ENCODE measurements at regions not wholly inside any gene's neighbourhood (a gene's known extent, or its start where the extent isn't known, plus 50 kb on each side); places are given as distances from the start of the nearest gene placed in this dataset.

- H3K4me3 ChIP-seq (ENCODE audit: low read depth, low read length): no peak overlapping the region
- CTCF ChIA-PET: no interaction called here
- POLR2A ChIA-PET: no interaction called here
Observed at GRCh38 chr10:131726967-131727366, 173.8 kb upstream of the PPP2R2D start.

GRCh38 chr10:131727560-131727959 lies 173.2 kb upstream of the PPP2R2D start:
- ChIA-PET POLR2A (no interaction called here), CTCF (no interaction called here)
- Histone ChIP-seq H3K27me3 (ENCODE audit: control insufficient read depth, insufficient read depth, low read length) (no peaks in the 10 kb centered on the region), H3K4me3 (ENCODE audit: low read depth, low read length) (no peak overlapping the region), H3K36me3 (ENCODE audit: control insufficient read depth, insufficient read depth, low read length) (no peaks in the 10 kb centered on the region)
- TF ChIP-seq CTCF (IDR thresholded peaks at IDR 0.05; ENCODE audit: insufficient read depth, low read depth, low read length): no peak
- no peak for DNase-seq (ENCODE audit: low read depth)

More at GRCh38 chr10:131726967-131727366, 173.8 kb upstream of the PPP2R2D start:
- no peak for TF ChIP-seq CTCF (IDR thresholded peaks at IDR 0.05; ENCODE audit: insufficient read depth, low read depth, low read length)
- Histone ChIP-seq H3K27me3 (ENCODE audit: control insufficient read depth, insufficient read depth, low read length) (no peaks in the 10 kb centered on the region), H3K36me3 (ENCODE audit: control insufficient read depth, insufficient read depth, low read length) (no peaks in the 10 kb centered on the region)
- no peak for DNase-seq (ENCODE audit: low read depth)

GRCh38 chr10:131728286-131729228 lies 172.3 kb upstream of the PPP2R2D start:
- DNase-seq (ENCODE audit: low read depth): no peak
- CTCF ChIA-PET: no interaction called here
- no peak overlapping the region for H3K4me3 ChIP-seq (ENCODE audit: low read depth, low read length)
- H3K36me3 ChIP-seq (ENCODE audit: control insufficient read depth, insufficient read depth, low read length): no peaks in the 10 kb centered on the region
- POLR2A ChIA-PET: no interaction called here
- no peaks in the 10 kb centered on the region for H3K27me3 ChIP-seq (ENCODE audit: control insufficient read depth, insufficient read depth, low read length)
- TF ChIP-seq CTCF (IDR thresholded peaks at IDR 0.05; ENCODE audit: insufficient read depth, low read depth, low read length): no peak

- CTCF ChIA-PET: no interaction called here
- Histone ChIP-seq H3K36me3 (ENCODE audit: control insufficient read depth, insufficient read depth, low read length) (no peaks in the 10 kb centered on the region), H3K27me3 (ENCODE audit: control insufficient read depth, insufficient read depth, low read length) (no peaks in the 10 kb centered on the region), H3K4me3 (ENCODE audit: low read depth, low read length) (no peak overlapping the region)
- POLR2A ChIA-PET: no interaction called here
- no peak for TF ChIP-seq CTCF (IDR thresholded peaks at IDR 0.05; ENCODE audit: insufficient read depth, low read depth, low read length)
- DNase-seq (ENCODE audit: low read depth): no peak
Observed at GRCh38 chr10:131729361-131729760, 171.4 kb upstream of the PPP2R2D start.

- no peaks in the 10 kb centered on the region for H3K27me3 ChIP-seq (ENCODE audit: control insufficient read depth, insufficient read depth, low read length)
- no peak for DNase-seq (ENCODE audit: low read depth)
- ChIA-PET POLR2A (no interaction called here), CTCF (no interaction called here)
- no peak for TF ChIP-seq CTCF (IDR thresholded peaks at IDR 0.05; ENCODE audit: insufficient read depth, low read depth, low read length)
- no peak overlapping the region for H3K4me3 ChIP-seq (ENCODE audit: low read depth, low read length)
- no peaks in the 10 kb centered on the region for H3K36me3 ChIP-seq (ENCODE audit: control insufficient read depth, insufficient read depth, low read length)
Observed at GRCh38 chr10:131729938-131730660, 170.7 kb upstream of the PPP2R2D start.
